ENCODE measurements at regions not wholly inside any gene's neighbourhood (a gene's known extent, or its start where the extent isn't known, plus 50 kb on each side); places are given as distances from the start of the nearest gene placed in this dataset.

DNA sequence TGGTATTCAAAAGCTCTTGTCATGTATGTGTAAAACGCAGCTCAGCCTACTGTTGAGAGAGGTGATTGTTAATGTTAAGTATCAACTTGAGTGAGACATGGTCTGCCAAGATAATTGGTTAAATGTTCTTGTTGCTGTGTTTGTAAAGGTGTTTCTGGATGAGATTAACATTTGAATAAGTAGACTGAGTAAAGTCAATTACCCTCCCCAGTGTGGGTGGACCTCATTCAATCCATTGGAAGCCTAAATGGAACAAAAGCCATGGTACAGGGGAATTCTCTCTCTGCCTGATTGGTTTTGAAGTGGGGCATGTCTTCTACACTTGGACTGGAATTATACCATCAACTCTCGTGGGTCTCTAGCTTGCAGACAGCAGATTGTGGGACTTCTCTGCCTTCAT, 63.8 kb upstream of the RERGL start:
- no peak overlapping the region for H3T11ph ChIP-seq (ENCODE audit: low read length)
- H3K9me3 Mint-ChIP-seq: peaks cover 27 to 35% of the 10 kb centered on the region in 2 experiments
- H3K4me3 Mint-ChIP-seq: no peak overlapping the region
- no peaks in the 10 kb centered on the region for H3K27me3 ChIP-seq (ENCODE audit: insufficient read depth, low read length)
- H3K4me2 ChIP-seq (ENCODE audit: insufficient read depth, insufficient read length, low read length): no peak overlapping the region
- H3K23me2 ChIP-seq (ENCODE audit: insufficient read length, low read depth, low read length, poor library complexity, severe bottlenecking): no peaks in the 10 kb centered on the region
- H2BK15ac ChIP-seq (ENCODE audit: low read depth, low read length): no peak overlapping the region
- no peaks in the 10 kb centered on the region for H4K20me1 ChIP-seq (ENCODE audit: control insufficient read depth, insufficient read depth, insufficient read length)
- H3K79me1 ChIP-seq (ENCODE audit: insufficient read depth, low read depth, low read length, poor library complexity, severe bottlenecking): no peaks in the 10 kb centered on the region
- TF ChIP-seq, protein P1, sequence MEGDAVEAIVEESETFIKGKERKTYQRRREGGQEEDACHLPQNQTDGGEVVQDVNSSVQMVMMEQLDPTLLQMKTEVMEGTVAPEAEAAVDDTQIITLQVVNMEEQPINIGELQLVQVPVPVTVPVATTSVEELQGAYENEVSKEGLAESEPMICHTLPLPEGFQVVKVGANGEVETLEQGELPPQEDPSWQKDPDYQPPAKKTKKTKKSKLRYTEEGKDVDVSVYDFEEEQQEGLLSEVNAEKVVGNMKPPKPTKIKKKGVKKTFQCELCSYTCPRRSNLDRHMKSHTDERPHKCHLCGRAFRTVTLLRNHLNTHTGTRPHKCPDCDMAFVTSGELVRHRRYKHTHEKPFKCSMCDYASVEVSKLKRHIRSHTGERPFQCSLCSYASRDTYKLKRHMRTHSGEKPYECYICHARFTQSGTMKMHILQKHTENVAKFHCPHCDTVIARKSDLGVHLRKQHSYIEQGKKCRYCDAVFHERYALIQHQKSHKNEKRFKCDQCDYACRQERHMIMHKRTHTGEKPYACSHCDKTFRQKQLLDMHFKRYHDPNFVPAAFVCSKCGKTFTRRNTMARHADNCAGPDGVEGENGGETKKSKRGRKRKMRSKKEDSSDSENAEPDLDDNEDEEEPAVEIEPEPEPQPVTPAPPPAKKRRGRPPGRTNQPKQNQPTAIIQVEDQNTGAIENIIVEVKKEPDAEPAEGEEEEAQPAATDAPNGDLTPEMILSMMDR (conservative IDR thresholded peaks at IDR 0.05): no peak
- H3K18ac ChIP-seq (ENCODE audit: insufficient read length, low read depth, low read length): no peak overlapping the region
- no peak overlapping the region for H3K23ac ChIP-seq (ENCODE audit: insufficient read length, low read depth, low read length)
- H3K9me3 ChIP-seq (ENCODE audit: control insufficient read depth, low read depth, low read length): no peaks in the 10 kb centered on the region
- H3K27ac ChIP-seq (ENCODE audit: insufficient read length, low read depth, low read length): no peak overlapping the region
- no peaks in the 10 kb centered on the region for H3K4me1 ChIP-seq (ENCODE audit: insufficient read depth, low read length)
- H3K14ac ChIP-seq (ENCODE audit: insufficient read depth, low read length): no peak overlapping the region
- H4K8ac ChIP-seq (replicated peaks; ENCODE audit: insufficient read length, low read depth, low read length): no peak overlapping the region
- no peaks in the 10 kb centered on the region for H3K27me3 Mint-ChIP-seq (ENCODE audit: low read depth)
- H3K36me3 Mint-ChIP-seq (ENCODE audit: insufficient read depth in 1 of 3, low read depth in 3 of 3): peaks cover 16 to 38% (median 23%) of the 10 kb centered on the region in 3 experiments
- no CpG with 5 or more reads among the region's 2 CpGs for WGBS (ENCODE audit: extremely low coverage, insufficient read length, low lambda C conversion rate)
- no peaks in the 10 kb centered on the region for H3K79me2 ChIP-seq (ENCODE audit: insufficient read depth, low read length)
- H3K4ac ChIP-seq (ENCODE audit: low read depth, low read length): no peak overlapping the region
- no peak overlapping the region for H4K91ac ChIP-seq (ENCODE audit: insufficient read length, low read depth, low read length)
- no peak overlapping the region for H2BK20ac ChIP-seq (ENCODE audit: low read depth, low read length, poor library complexity, severe bottlenecking)
- no peak overlapping the region for H4K5ac ChIP-seq (ENCODE audit: insufficient read length, low read depth, low read length)
- H2AFZ ChIP-seq (ENCODE audit: low read length): no peak overlapping the region
- H2AK5ac ChIP-seq (ENCODE audit: insufficient read length, low read length): no peak overlapping the region
- H3K9ac ChIP-seq (ENCODE audit: extremely low read depth, insufficient read length, low read length): no peak overlapping the region
- peaks cover 19 to 26% of the 10 kb centered on the region in 2 experiments for H3K4me1 Mint-ChIP-seq
- no peak overlapping the region for H2BK12ac ChIP-seq (ENCODE audit: insufficient read length, low read depth, low read length)
- no peak overlapping the region for H2BK5ac ChIP-seq (ENCODE audit: insufficient read length, low read length)
- H3K27ac Mint-ChIP-seq: no peak overlapping the region; a peak in 2 of 7 replicates
- no peak for DNase-seq
- H3K56ac ChIP-seq (ENCODE audit: insufficient read length, low read depth, low read length): no peak overlapping the region
- no peak overlapping the region for H2BK120ac ChIP-seq (ENCODE audit: low read depth, low read length, poor library complexity, severe bottlenecking)

Measured in H9 (cell line).